ENCODE measurements at regions not wholly inside any gene's neighbourhood (a gene's known extent, or its start where the extent isn't known, plus 50 kb on each side); places are given as distances from the start of the nearest gene placed in this dataset.
A peak's percentile ranks its signal among the peaks of the same experiment; 100 is the strongest.

DNA sequence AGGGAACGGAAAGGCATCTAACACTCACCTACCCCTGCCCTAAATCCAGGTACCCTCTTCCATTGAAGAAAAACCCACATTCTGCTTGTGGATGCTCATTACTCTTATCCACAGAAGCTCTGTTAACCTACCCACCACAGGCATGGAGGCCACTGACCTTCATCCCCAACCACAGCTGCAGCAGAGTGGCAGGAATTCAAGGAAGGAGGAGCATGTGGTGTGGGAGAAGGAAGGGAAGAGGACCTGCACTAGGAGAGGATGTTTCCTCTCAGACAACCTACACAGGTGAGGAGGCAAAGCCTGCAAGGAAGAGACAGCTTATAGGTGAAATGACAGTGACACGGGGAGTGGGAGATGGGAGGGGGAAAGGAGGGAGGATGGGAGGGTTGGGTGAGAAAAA, 192.5 kb upstream of the TSC22D2 start:
- no peak for DNase-seq

DNA sequence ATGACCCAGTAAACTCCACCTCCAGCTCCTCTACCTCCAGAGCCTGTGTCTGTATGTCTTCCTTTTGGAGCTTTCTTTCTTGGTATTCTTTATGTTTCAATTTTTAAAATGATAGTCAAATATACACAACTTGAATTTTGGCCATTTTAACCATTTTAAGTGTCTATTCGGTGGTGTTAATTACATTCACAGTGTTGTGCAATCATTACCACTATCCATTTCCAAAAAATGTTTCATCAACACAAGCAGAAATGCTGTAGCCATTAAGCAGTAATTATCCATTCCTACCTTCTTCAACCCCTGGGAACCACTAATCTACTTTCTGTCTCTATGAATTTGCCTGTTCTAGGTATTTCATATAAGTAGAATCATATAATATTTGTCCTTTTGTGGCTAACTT, 194.5 kb upstream of the TSC22D2 start:
- DNase-seq: no peak

DNA sequence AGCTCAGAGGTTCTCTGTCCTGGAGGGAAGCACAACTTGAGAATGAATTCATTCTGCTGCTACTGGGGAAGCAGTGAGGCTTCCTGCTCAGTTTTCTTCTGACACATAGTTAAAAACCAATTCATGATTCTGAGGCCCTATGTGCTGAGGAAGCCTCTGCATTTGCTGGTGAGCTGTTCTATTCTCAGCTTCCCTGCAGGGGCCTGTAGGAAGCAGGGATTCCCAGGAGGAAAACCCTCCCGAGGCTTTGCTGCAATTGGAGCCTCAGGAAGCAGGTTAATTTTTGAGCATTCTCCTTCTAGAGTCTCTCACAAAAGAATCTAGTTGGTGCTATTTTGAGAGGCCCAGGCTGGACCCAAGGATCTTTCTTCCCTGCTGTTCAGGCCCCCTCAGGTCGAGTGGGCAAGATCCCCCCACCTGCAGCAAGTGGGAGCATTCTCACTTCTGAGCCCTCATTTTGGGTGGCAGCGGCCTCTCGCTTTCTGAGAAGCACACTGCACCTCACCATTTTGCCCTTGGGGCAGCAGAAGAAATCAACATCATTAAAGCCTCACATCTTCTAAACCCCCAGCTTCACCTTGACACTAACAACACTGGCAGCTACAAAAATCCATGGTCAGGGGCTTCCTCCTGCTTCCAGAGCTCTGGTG, 197.5 kb upstream of the TSC22D2 start:
- no peak for DNase-seq

DNA sequence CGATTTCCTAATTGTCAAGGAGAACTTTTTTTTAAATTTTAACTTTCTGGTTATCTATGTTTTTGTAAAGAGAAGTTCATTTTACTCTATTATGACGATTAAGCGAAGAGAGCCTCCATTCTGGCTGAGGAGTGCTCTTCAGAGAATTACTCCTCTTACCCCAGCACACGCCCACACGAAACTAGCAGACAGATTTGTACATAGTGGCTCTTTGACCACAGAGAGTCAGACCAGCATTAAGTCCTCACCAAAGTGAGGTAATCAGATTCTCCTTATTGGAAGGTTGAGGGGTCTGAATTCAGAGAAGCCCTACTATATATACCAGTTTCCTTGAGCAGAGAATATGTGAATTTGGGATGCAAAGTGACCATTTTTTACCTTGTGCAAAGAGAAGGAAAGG, 204.8 kb upstream of the TSC22D2 start:
- DNase-seq: no peak

DNA sequence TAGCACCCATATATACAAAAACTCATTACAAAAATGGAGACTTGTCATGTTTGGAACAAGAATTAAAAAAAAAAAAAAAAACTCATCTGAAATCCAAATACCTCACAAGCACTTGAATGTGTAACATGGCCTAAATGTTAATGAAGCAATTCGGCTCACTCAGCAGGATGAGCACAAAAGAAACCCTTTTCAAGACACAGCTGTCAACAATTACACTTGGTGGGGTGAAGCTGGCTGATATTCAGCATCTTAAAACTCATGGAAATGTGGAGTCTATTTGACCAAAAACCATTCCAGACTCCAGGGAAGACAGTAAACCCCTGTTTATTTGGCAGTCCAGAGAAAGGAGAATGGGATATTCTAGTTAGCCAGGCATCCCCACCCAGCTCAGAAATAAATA, 205.4 kb upstream of the TSC22D2 start:
- no peak for DNase-seq

DNA sequence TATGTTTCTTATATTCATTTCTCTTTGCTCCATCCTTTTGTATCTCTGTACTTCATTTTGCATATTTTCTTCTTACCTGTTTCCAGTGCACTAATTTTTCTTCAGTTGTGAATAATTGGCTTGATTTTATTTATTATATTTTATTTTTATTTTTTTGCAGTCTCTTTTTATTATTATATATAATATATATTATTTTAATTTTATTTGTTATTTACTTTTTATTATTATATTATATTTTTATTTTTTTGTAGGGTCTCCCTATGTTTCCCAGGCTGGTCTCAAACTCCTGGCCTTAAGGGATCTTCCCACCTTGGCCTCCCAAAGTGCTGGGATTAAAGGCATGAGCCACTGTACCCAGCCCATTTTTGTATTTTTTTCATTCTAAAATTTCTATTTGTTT, 213.1 kb upstream of the TSC22D2 start:
- DNase-seq: no peak

DNA sequence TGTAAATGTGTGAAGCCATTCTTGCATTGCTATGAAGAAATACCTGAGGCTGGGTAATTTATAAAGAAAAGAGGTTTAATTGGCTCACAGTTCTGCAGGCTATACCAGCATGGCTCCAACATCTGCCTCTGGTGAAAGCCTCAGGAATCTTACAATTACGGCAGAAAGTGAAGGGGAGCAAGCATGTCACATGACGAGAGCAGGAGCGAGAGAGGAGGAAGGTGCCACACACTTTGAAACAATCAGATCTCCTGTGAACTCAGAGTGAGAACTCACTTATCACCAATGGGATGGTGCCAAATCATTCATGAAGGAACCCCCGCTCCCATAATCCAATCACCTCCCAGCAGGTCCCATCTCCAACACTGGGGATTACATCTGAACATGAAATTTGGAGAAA, 213.6 kb upstream of the TSC22D2 start:
- DNase-seq: no peak

DNA sequence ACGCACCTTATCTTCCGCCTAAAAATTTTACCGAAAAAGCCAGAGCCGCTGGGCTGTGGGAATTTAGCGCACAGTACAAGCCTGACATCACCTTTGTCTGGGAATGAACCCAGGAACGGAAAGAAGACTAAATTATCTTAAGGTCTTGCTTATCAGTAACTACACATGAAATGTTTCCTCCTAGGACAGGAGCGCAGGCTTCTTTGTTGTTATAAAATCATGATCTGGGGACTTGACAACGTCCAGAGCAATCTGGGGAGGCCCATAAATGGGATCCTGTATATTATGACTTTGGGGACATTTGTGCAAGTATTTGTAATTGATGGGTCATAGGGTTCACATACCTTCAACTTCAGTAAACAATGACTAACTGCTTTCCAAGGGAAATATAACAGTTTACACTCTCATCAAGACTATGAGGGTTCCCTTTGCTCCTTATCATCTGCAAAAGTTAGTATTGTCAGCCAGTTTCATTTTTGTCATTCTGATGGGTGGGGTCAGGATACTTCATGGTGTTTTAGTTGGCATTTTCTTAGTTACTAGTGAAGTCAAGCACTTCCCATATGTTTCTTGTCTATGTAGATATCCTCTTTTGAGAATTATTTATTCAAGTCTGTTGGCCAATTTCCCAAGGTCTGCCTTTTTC, 213.9 kb upstream of the PFN2 start:
- no peak for DNase-seq

DNA sequence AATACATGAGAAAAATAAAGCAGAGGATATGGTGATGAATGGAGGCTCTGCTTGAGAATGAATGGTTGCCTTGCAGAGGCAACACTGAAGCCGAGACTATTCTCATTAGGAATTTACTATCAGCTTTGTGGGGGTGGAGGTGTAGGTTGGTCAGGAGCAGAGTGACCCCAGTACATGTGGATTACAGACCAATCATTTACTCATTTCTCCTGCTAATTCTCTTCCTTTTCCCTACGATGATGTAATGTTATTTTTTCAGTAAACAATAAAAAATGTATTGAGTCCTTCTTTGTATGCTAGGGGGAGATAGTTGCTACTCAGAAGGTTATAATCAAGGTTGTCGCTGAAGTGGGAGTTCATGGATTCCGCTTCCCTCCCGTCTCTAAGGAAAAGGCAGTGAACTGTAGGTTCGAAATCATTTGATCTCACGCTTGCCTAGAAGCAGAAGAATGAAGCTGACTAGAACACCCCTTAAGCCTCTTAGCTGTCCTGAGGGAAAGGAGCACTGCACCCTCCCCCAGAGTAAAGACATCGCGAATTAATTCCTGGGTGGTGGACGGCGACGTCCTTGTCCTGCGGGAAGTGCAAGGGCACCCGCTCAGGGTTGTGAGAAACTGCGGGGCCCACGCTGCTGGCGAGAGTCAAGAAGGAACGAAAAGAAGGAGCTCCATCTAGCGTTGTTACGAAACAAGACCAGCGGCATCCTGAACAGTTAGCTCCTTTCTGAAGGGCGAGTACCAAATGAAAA, 213.2 kb upstream of the PFN2 start:
- DNase-seq: peak; percentile 86

DNA sequence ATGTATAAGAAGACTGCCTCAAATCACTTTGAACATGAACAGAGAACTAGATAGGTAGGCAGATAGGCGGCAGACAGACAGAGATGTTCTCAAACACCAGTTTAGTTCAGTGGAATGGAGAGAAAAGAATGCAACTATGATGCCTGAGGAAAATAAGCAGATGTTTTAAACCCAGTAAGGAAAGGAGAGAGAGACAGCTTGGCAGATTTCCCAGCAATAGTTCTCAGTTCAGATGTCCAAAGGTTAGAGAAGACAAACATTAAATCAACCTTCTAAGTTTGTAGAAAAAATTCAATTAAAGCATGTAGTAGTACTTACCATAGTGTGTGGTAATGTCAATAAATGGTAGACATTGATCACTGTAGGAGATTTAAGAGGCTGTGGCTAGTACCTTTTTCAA, 209.6 kb upstream of the PFN2 start:
- DNase-seq: no peak

DNA sequence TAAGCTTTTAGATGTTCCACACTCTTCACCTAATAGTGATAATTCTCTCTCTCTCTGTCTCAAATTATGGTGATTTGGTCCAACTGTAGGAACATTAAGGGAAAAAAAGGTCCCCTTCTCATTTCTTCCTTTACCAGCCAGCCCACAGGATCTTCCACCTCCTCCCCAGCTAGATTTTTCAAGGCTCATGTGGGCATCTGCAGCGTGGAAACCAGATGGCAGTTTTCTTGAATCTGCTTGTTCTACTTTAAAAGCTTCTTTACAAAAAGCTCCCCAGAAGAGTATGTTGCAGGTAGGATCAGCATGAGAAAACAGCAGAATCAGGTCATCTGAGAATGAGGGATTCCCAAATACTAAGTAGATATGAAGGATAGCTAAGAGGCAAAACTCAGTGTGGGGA, 208.6 kb upstream of the PFN2 start:
- no peak for DNase-seq

DNA sequence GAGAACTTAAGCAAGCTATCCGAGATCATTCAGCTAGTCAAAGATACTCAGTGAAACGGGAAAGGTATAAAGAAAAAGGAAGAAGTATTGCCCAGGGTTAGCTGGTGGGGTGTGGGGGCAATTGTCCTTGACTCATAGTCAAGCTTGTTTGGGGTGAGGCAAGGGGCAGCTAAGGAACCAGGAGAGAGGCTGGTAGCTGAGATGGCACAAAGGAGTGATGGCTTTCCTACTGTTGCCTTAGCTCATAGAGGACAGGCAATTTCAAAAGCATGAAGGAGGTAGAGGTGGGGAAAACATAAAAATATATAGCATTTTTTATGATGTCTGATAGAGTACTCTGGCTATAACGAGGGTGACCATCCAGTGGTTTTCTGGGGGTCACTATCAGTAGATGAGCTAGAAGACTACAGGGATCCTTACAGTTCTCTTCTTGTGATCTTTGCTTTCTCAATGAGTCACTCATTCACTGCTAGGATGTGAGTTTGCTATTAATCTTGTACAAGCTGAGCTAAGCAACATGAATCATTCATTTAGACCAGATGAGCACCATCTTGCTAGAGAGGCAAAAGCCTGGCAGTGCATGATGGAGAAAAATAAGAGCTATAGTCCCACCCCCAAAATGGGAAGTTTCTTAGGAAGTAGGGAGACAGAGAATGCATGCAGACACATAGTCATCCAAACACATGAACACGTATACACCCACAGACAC, 207.1 kb upstream of the PFN2 start:
- DNase-seq: no peak

DNA sequence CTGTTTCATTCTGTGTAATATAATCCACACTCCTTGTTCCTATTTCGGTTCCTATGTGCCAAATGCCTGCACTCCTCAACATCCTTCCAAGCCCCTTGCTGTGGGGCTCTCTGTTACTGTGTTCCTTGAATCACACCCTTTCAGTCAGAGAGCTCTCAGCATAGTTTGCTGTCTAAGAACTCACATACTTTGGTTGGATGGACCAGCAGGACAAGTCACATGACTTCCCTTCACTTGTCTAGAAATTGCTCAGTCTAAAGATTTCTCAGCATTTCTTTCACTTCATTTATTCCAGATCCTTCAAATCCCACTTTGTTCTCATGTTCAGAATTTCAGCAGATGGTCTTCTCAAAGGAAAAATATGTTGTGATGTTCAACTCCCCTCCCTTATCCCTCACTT, 203.5 kb upstream of the PFN2 start:
- no peak for DNase-seq

DNA sequence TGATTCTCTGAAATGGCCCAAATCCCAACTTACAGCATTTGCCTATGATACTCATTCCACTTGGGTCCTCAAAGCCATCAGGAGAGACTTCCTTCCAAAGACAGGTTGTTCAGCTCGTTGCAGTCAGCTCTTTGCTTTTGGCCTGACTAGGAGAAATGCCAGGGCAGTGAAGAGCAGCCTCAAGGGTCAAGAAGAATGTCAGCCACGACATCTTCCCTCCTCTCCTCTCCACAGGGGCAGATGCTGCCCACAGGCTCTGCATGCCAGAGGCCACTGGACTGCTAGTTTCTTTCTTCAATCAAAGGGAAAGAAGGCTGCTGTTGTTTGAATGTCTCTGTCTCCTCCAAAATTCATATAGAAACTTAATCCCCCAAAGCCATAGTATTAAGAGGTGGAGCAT, 201.7 kb upstream of the PFN2 start:
- DNase-seq: no peak

DNA sequence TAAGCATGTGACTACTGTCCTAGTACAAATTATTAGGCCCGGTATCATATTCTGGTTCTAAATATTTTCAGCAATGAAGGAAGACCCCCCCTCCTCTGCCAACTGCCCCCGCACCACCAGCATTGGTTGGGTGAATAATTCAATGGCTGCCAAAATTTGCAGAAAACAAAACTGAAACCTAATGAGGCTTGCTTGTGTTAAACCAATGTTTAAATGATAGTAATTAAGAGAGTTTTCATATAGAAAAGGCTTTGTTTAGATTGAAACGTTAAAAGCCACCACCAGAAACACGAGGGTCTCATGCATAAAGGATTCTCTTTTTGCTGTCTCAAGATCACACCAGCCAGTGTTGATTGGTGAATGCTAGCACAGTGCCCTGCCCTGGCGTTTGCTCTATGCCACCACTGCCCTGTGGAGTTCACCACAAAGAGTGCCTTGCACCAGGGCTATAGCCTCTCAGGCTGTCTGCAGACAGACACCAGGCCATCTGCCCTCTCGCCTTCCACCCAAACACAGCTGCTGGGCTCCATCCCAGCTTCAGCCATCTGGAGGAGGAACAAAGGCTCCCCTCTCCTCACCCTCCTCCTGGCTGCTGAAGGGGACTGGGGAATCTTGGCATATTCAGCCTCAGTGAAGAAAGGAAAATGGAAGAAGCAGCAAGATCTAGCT, 200.3 kb upstream of the PFN2 start:
- no peak for DNase-seq

DNA sequence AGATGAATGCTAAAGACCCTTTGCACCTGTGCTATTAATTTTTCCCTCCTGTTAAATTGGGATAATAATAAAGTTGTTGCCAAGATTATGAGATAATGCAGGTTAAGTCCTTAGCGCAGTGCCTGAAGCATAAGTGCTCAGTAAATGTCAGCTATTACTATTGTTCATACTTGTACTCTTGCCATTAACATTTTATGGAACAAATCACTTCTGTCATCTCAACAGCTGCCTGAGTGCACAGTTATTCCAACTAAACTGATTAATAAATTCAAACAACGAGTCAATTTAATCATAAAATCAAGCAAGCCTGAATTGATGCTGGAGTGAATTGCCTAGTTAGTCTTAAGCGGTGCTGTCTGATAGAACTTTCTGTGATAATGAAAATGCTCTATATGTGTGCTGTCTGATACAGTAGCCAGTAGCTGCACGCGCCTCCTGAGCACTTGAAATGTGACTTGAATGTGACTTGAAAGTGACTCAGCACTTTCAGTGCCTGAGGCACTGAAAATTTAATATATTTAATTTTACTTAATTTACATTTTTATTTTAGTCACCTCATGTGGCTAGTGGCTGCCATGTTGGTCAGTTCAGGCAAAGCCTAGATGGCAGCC, 198.7 kb upstream of the PFN2 start:
- DNase-seq: peak; percentile 33

DNA sequence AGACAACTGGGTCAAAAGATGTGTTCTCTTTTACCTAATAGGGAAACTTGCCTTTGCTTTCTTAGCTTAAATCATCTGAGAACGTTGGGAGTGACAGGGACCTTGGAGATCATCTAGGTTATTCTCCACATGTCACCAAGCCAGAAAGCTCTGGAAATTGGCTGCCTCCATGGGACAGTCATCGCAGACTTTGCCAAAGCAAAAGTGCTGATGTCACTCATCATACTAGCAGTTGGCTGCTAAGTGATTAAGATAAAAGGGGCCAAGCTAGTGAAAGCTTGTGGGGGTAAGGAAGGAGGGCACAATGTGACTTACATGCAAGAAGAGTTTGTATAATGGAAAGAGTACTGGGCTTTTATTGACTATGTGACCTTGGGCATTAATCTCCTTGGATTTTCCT, 198.0 kb upstream of the PFN2 start:
- peak; percentile 79 for DNase-seq

DNA sequence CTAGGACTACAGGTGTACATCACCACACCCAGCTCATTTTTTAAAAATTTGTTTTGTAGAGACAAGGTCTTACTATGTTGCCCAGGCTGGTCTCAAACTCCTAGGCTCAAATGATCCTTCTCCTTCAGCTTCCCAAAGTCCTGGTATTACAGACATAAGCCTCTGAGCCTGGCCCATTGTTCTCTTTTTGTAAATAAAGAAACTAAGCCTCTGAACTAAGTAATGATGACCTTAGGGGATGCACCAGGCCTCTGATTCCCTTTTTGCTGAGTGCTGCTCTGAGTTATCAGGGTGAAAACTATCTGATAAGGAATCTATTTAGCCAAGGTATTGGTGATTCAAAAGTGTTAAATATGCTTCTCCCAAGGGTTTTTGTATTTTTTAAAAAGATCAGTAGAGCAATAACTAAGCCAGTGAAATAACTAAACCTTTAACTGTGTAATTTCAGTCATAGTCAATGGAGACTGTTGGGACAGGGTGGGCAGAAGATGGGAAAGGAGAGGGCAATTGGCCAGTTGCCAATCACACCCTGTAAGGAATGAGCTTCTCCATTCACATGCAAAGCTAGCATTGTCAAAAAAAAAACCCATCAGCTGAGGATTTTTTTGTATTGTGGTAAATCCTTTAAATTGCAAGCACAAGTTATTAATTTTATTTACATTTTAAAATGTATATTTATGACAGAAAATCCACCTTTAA, 194.8 kb upstream of the PFN2 start:
- no peak for DNase-seq

DNA sequence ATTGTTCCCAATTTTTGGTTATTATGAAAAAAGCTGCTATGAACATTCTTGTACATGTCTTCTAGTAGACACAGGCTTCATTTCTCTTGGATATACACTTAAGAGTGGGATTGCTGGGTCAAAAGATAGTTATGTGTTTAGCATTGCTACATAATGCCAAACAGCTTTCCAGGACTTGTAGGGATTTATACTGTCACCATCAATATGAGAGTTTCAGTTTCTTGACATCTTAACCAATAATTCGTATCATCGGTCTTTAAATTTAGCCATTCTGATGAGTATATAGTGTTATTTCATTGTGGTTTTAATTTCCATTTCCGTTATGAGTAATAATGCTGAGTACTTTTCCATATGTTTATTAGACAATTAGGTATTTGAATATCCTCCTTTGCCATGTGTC, 190.3 kb upstream of the PFN2 start:
- no peak for DNase-seq

DNA sequence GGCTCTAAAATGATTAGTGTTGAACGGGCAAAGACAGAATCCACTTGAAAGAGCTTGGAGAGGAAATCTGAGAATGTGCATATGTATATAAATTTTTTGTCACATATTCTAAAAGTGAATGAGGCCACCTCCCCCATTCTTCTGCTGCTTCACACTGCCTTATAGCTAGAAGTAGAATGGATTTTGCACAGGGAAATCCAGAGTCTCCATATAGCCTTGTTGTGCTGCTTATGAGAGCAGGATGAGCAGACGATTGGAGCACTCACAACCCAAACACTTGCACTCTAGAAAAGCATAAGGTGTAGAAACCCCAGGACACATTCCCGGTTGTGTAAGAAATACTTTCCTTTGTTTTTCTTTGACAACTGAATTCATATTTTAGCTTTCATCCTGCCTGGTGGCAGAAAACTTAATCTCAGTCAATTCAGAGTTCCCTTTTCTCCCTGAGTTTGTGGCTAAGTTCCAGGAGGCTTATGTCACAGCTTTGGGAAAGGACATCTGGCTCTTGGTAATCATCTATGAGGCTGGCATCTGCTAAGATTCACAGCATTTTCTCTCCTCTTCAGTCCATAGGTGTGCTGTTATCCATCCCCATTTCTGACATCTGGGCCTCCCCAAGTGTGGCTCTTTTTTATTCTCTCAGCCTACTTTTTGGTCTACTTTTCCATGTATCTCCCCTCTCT, 188.4 kb upstream of the PFN2 start:
- DNase-seq: no peak

DNA sequence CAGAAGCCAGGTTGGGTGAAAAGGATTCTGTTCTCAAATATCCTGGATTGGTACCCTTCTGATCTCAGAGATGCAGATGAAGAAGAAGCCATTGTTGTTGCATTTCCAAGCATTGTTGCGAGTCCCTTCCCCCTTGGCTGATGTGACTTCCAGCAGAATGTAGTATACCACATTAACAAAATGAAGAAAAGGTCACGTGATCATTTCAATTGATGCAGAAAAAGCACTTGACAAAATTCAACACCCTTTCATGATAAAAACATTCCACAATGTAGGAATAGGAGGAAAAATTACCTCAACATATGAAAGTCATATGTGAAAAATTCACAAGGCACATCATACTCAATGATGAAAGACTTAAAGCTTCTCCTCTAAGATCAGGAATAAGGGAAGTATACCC, 181.9 kb upstream of the PFN2 start:
- DNase-seq: no peak

DNA sequence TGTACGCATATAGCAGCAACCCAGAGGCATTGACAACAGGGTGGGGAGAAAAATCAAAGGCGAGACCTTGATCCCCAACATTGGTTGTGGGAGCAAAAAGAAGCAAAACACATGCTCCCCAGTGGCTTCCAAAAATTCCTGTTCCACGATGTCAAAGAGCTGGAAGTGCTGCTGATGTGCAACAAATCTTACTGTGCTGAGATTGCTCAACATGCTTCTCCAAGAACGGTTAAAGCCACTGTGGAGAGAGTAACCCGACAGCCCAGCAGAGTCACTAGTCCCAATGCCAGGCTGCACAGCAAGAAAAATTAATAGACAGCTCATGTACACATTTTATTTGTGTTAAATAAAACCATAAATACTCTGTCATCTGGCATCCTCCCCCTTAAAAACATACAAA, 179.9 kb upstream of the PFN2 start:
- DNase-seq: no peak

Data from hematopoietic multipotent progenitor cell treated with erythropoietin and hydrocortisone succinate and interleukin-3 and kit ligand, for 6 days (in vitro differentiated cells).